H9 (cell line): ENCODE measurements at regions not wholly inside any gene's neighbourhood (a gene's known extent, or its start where the extent isn't known, plus 50 kb on each side); places are given as distances from the start of the nearest gene placed in this dataset.

Source experiments
- DNase-seq: peaks from one replicate; pipeline ENCODE4 v3.0.0-alpha.2; 2017
- H2AFZ ChIP-seq: one replicate; pipeline ENCODE4 v1.6.1; 2013; ENCODE audit warnings: mild to moderate bottlenecking, low read length, control low read depth, moderate library complexity
- H2AK5ac ChIP-seq: 2 replicates; pipeline ENCODE4 v1.6.1; 2013; ENCODE audit warnings: low read length, control low read depth, mixed read lengths; ENCODE audit not compliant: insufficient read length
- H2BK120ac ChIP-seq: one replicate; pipeline ENCODE4 v1.6.1; 2013; ENCODE audit warnings: low read depth, mild to moderate bottlenecking, low read length, control low read depth, inconsistent platforms; ENCODE audit not compliant: poor library complexity, severe bottlenecking
- H2BK12ac ChIP-seq: 2 replicates; pipeline ENCODE4 v1.6.1; 2013; ENCODE audit warnings: low read length, control low read depth, mixed read lengths, low read depth; ENCODE audit not compliant: insufficient read length
- H2BK15ac ChIP-seq: 2 replicates; pipeline ENCODE4 v1.6.1; 2013; ENCODE audit warnings: low read depth, low read length, control low read depth
- H2BK20ac ChIP-seq: one replicate; pipeline ENCODE4 v1.6.1; 2013; ENCODE audit warnings: low read depth, mild to moderate bottlenecking, low read length, control low read depth, inconsistent platforms; ENCODE audit not compliant: poor library complexity, severe bottlenecking
- H2BK5ac ChIP-seq: 2 replicates; pipeline ENCODE4 v1.6.1; 2013; ENCODE audit warnings: low read length, control low read depth, mixed read lengths; ENCODE audit not compliant: insufficient read length
- H3K14ac ChIP-seq: 2 replicates; pipeline ENCODE4 v1.6.1; 2013; ENCODE audit warnings: low read length, control low read depth; ENCODE audit not compliant: insufficient read depth
- H3K18ac ChIP-seq: 2 replicates; pipeline ENCODE4 v1.6.1; 2013; ENCODE audit warnings: low read depth, mild to moderate bottlenecking, mixed read lengths, low read length, control low read depth; ENCODE audit not compliant: insufficient read length
- H3K23ac ChIP-seq: 2 replicates; pipeline ENCODE4 v1.6.1; 2013; ENCODE audit warnings: low read length, control low read depth, mixed read lengths, low read depth; ENCODE audit not compliant: insufficient read length
- H3K23me2 ChIP-seq: 2 replicates; pipeline ENCODE4 v1.6.1; 2013; ENCODE audit warnings: low read depth, mild to moderate bottlenecking, mixed read lengths, low read length, control low read depth; ENCODE audit not compliant: insufficient read length, poor library complexity, severe bottlenecking
- H3K27ac ChIP-seq: 2 replicates; pipeline ENCODE4 v1.5.1; 2013; ENCODE audit warnings: low read length, control low read depth, mixed read lengths, low read depth; ENCODE audit not compliant: insufficient read length
- H3K27me3 ChIP-seq: 2 replicates; pipeline ENCODE4 v1.6.1; 2013; ENCODE audit warnings: low read length, control low read depth, inconsistent platforms; ENCODE audit not compliant: insufficient read depth
- H3K4ac ChIP-seq: 2 replicates; pipeline ENCODE4 v1.6.1; 2013; ENCODE audit warnings: low read depth, mild to moderate bottlenecking, control low read depth, inconsistent platforms, low read length, moderate library complexity
- H3K4me1 ChIP-seq: 2 replicates; pipeline ENCODE4 v1.6.1; 2013; ENCODE audit warnings: low read length, control low read depth, inconsistent platforms; ENCODE audit not compliant: insufficient read depth
- H3K4me2 ChIP-seq: 2 replicates; pipeline ENCODE4 v1.6.1; 2013; ENCODE audit warnings: low read length, control low read depth, mixed read lengths; ENCODE audit not compliant: insufficient read length, insufficient read depth
- H3K56ac ChIP-seq: 2 replicates; pipeline ENCODE4 v1.6.1; 2013; ENCODE audit warnings: low read depth, mild to moderate bottlenecking, mixed read lengths, low read length, control low read depth; ENCODE audit not compliant: insufficient read length
- H3K79me1 ChIP-seq: 2 replicates; pipeline ENCODE4 v1.6.1; 2013; ENCODE audit warnings: low read depth, mild to moderate bottlenecking, moderate library complexity, low read length, control low read depth, inconsistent platforms; ENCODE audit not compliant: insufficient read depth, poor library complexity, severe bottlenecking
- H3K79me2 ChIP-seq: 2 replicates; pipeline ENCODE4 v1.6.1; 2013; ENCODE audit warnings: low read length, control low read depth, inconsistent platforms; ENCODE audit not compliant: insufficient read depth
- H3K9ac ChIP-seq: 2 replicates; pipeline ENCODE4 v1.6.1; 2013; ENCODE audit warnings: low read length, control low read depth, mixed read lengths; ENCODE audit not compliant: insufficient read length; ENCODE audit errors: extremely low read depth
- H3K9me3 ChIP-seq: one replicate; pipeline ENCODE4 v1.6.1; 2013; ENCODE audit warnings: low read depth, low read length, inconsistent platforms; ENCODE audit not compliant: control insufficient read depth
- H3T11ph ChIP-seq: one replicate; pipeline ENCODE4 v1.6.1; 2013; ENCODE audit warnings: mild to moderate bottlenecking, low read length, control low read depth, inconsistent platforms
- H4K20me1 ChIP-seq: one replicate; pipeline ENCODE4 v1.6.1; 2013; ENCODE audit not compliant: control insufficient read depth, insufficient read length, insufficient read depth
- H4K5ac ChIP-seq: 2 replicates; pipeline ENCODE4 v1.6.1; 2013; ENCODE audit warnings: low read depth, mild to moderate bottlenecking, mixed read lengths, low read length, control low read depth; ENCODE audit not compliant: insufficient read length
- H4K8ac ChIP-seq: replicated peaks from 2 replicates; pipeline ENCODE4 v1.6.1; 2013; ENCODE audit warnings: low read length, control low read depth, mixed read lengths, low read depth; ENCODE audit not compliant: insufficient read length
- H4K91ac ChIP-seq: 2 replicates; pipeline ENCODE4 v1.6.1; 2013; ENCODE audit warnings: low read depth, mild to moderate bottlenecking, moderate library complexity, mixed read lengths, low read length, control low read depth; ENCODE audit not compliant: insufficient read length
- H3K27ac Mint-ChIP-seq, 3 experiments: 2 replicates in 2 of 3; 3 replicates in 1 of 3; pipeline ENCODE4 v1.8.0; 2020 to 2021; ENCODE audit warnings: mixed read lengths in 3 of 3, mild to moderate bottlenecking in 1 of 3, moderate library complexity in 1 of 3
- H3K27me3 Mint-ChIP-seq: 2 replicates; pipeline ENCODE4 v1.8.0; 2021; ENCODE audit warnings: low read depth, mild to moderate bottlenecking, moderate library complexity, mixed read lengths
- H3K36me3 Mint-ChIP-seq, 3 experiments: 2 replicates in 2 of 3; 3 replicates in 1 of 3; pipeline ENCODE4 v1.8.0; 2020 to 2021; ENCODE audit warnings: low read depth in 3 of 3, mixed read lengths in 3 of 3; ENCODE audit not compliant: insufficient read depth in 1 of 3
- H3K4me1 Mint-ChIP-seq, 2 experiments: 2 replicates each; pipeline ENCODE4 v1.8.0; 2020; ENCODE audit warnings: mixed read lengths in 2 of 2
- H3K4me3 Mint-ChIP-seq, 2 experiments: 2 replicates in 1 of 2; 3 replicates in 1 of 2; pipeline ENCODE4 v1.8.0; 2020 to 2021; ENCODE audit warnings: mild to moderate bottlenecking in 2 of 2, mixed read lengths in 2 of 2, moderate library complexity in 1 of 2
- H3K9me3 Mint-ChIP-seq, 2 experiments: 2 replicates in 1 of 2; 3 replicates in 1 of 2; pipeline ENCODE4 v1.8.0; 2020; ENCODE audit warnings: mild to moderate bottlenecking in 2 of 2, mixed read lengths in 2 of 2, moderate library complexity in 1 of 2
- CTCF ChIP-seq: fragments of 200-600 bp; sonication (generic); conservative IDR thresholded peaks from 3 replicates; pipeline ENCODE4 v1.8.0; 2021; ENCODE audit warnings: antibody characterized with exemption, mild to moderate bottlenecking
- WGBS: extraction: QIAGEN DNeasy Blood & Tissue Kit; methylation state at CpG from one replicate; pipeline ENCODE4 v1.1.7; 2013; ENCODE audit warnings: missing lambda C conversion rate, low lambda C conversion rate, mixed read lengths; ENCODE audit not compliant: insufficient read length; ENCODE audit errors: extremely low coverage; 5-methylcytosine and 5-hydroxymethylcytosine counted together

GRCh38 chr1:178020968-178021640, 51.2 kb upstream of the SEC16B start:
- Histone ChIP-seq H3K9ac (no peak overlapping the region), H3K4ac (no peak overlapping the region), H2AK5ac (no peak overlapping the region), H3K4me2 (no peak overlapping the region), H3K23ac (no peak overlapping the region), H3K79me1 (no peaks in the 10 kb centered on the region), H3K9me3 (no peaks in the 10 kb centered on the region), H3T11ph (no peak overlapping the region), H4K8ac (no peak overlapping the region), H3K23me2 (no peaks in the 10 kb centered on the region), H2BK15ac (no peak overlapping the region), H3K56ac (no peak overlapping the region), H3K18ac (no peak overlapping the region), H3K27me3 (no peaks in the 10 kb centered on the region), H2BK5ac (no peak overlapping the region), H4K91ac (no peak overlapping the region), H4K5ac (no peak overlapping the region), H4K20me1 (no peaks in the 10 kb centered on the region), H3K79me2 (no peaks in the 10 kb centered on the region), H3K4me1 (no peaks in the 10 kb centered on the region), H2BK12ac (no peak overlapping the region), H3K27ac (no peak overlapping the region), H3K14ac (no peak overlapping the region), H2BK120ac (no peak overlapping the region), H2AFZ (no peak overlapping the region), H2BK20ac (no peak overlapping the region)
- Mint-ChIP-seq H3K9me3 (peaks cover 7 to 10% of the 10 kb centered on the region in 2 experiments), H3K27ac (no peak overlapping the region), H3K36me3 (peaks cover 5 to 14% (median 12%) of the 10 kb centered on the region in 3 experiments), H3K4me3 (no peak overlapping the region), H3K4me1 (no peaks in the 10 kb centered on the region), H3K27me3 (no peaks in the 10 kb centered on the region)
- no CpG with 5 or more reads among the region's 8 CpGs for WGBS
- DNase-seq: no peak
- no peak for TF ChIP-seq CTCF
